Endothelial cell of umbilical vein (primary cell): ENCODE measurements at regions not wholly inside any gene's neighbourhood (a gene's known extent, or its start where the extent isn't known, plus 50 kb on each side); places are given as distances from the start of the nearest gene placed in this dataset.

Experiments used
- BruUV-seq: library from RNA; stranded (reverse); fragments of 400-500 nt; replicated peaks from 2 replicates; lab custom pipeline; 2021; lab: Mats Ljungman, UMichigan
- CTCF ChIA-PET: fragments of 300-600, 350-600 bp; sonication (Branson Sonifier 250); formaldehyde crosslinking; loops from one replicate; lab custom pipeline; 2021; ENCODE audit warnings: antibody characterized with exemption, inconsistent platforms; lab: Charles Lee
- POLR2A ChIA-PET: fragments of 300-600, 350-600 bp; sonication (Branson Sonifier 250); formaldehyde crosslinking; loops from one replicate; lab custom pipeline; 2021; ENCODE audit warnings: antibody characterized with exemption, inconsistent platforms; lab: Charles Lee
- DNase-seq: peaks from one replicate; pipeline ENCODE4 v3.0.0-alpha.2; 2011; ENCODE audit warnings: low read depth, low spot score
- FAIRE-seq: peaks from 2 replicates; lab custom pipeline; 2011; peaks lifted over from hg19 to GRCh38; lab: Jason Lieb, UNC
- H2AFZ ChIP-seq: 2 replicates; pipeline ENCODE4 v1.6.0; 2012; ENCODE audit warnings: low read depth, low read length, control low read depth, inconsistent platforms
- H3K27ac ChIP-seq: 2 replicates; pipeline ENCODE4 v1.5.1; 2011; ENCODE audit warnings: low read depth, mild to moderate bottlenecking, control low read depth, low read length, moderate library complexity; ENCODE audit not compliant: insufficient read depth
- H3K27me3 ChIP-seq, 2 experiments: 2 replicates each; pipeline versions ENCODE4 v1.6.0 to v1.6.1; 2011; ENCODE audit warnings: low read length in 2 of 2, mixed read lengths in 1 of 2; ENCODE audit not compliant: control insufficient read depth in 2 of 2, insufficient read depth in 2 of 2
- H3K36me3 ChIP-seq, 2 experiments: 2 replicates in 1 of 2; 3 replicates in 1 of 2; pipeline ENCODE4 v1.5.1; 2011; ENCODE audit warnings: low read length in 2 of 2, mild to moderate bottlenecking in 1 of 2, moderate library complexity in 1 of 2; ENCODE audit not compliant: control insufficient read depth in 2 of 2, insufficient read depth in 2 of 2; ENCODE audit errors: extremely low read depth in 1 of 2
- H3K4me1 ChIP-seq: 3 replicates; pipeline ENCODE4 v1.5.1; 2011; ENCODE audit warnings: mild to moderate bottlenecking, low read length; ENCODE audit not compliant: control insufficient read depth, insufficient read depth; ENCODE audit errors: extremely low read depth
- H3K4me2 ChIP-seq: 2 replicates; pipeline ENCODE4 v1.6.1; 2011; ENCODE audit warnings: low read length, control low read depth, mixed read lengths; ENCODE audit not compliant: insufficient read depth
- H3K4me3 ChIP-seq, 3 experiments: fragments of 200-600 bp in 1 of 3; sonication (generic), shearing (Covaris generic) in 1 of 3; replicated peaks in 1 of 3; 2 replicates each; pipeline ENCODE4 v1.5.1; 2011 to 2016; ENCODE audit warnings: control low read depth in 3 of 3, low read length in 3 of 3, mild to moderate bottlenecking in 2 of 3, inconsistent platforms in 1 of 3, low read depth in 1 of 3, moderate library complexity in 1 of 3; ENCODE audit not compliant: insufficient read depth in 1 of 3
- H3K79me2 ChIP-seq: 2 replicates; pipeline ENCODE4 v1.6.0; 2012; ENCODE audit warnings: low read length, inconsistent platforms; ENCODE audit not compliant: control insufficient read depth, insufficient read depth
- H3K9ac ChIP-seq: replicated peaks from 2 replicates; pipeline ENCODE3; 2011; ENCODE audit warnings: low read length, control low read depth; ENCODE audit not compliant: insufficient read depth; ENCODE audit errors: extremely low read depth
- H3K9me1 ChIP-seq: replicated peaks from 3 replicates; pipeline ENCODE4 v1.6.0; 2011; ENCODE audit warnings: mild to moderate bottlenecking, low read length; ENCODE audit not compliant: control insufficient read depth, insufficient read depth; ENCODE audit errors: extremely low read depth
- H3K9me3 ChIP-seq: replicated peaks from 2 replicates; pipeline ENCODE4 v1.5.1; 2012; ENCODE audit warnings: low read length, inconsistent platforms; ENCODE audit not compliant: control insufficient read depth, insufficient read depth
- H4K20me1 ChIP-seq: replicated peaks from 2 replicates; pipeline ENCODE3; 2011; ENCODE audit warnings: mild to moderate bottlenecking, low read length; ENCODE audit not compliant: control insufficient read depth, insufficient read depth; ENCODE audit errors: extremely low read depth
- EZH2 ChIP-seq: IDR thresholded peaks from 2 replicates; pipeline ENCODE4 v1.6.1; 2012; ENCODE audit warnings: borderline replicate concordance, low read depth, mild to moderate bottlenecking, moderate library complexity, low read length, inconsistent platforms; ENCODE audit not compliant: severe bottlenecking
- FOS ChIP-seq: IDR thresholded peaks from 2 replicates; pipeline ENCODE4 v1.6.1; 2011; ENCODE audit warnings: mild to moderate bottlenecking, low read length, moderate library complexity, borderline replicate concordance; ENCODE audit not compliant: insufficient read depth
- GATA2 ChIP-seq: IDR thresholded peaks from 2 replicates; pipeline ENCODE4 v1.7.0; 2011; ENCODE audit warnings: low read depth, mild to moderate bottlenecking, moderate library complexity, mixed read lengths, low read length; ENCODE audit not compliant: insufficient read length, insufficient read depth
- JUN ChIP-seq: IDR thresholded peaks from 2 replicates; pipeline ENCODE4 v1.6.1; 2011; ENCODE audit warnings: borderline replicate concordance, low read depth; ENCODE audit not compliant: insufficient read length, insufficient read depth
- MYC ChIP-seq: IDR thresholded peaks from one replicate; pipeline ENCODE4 v1.6.1; 2011; ENCODE audit warnings: mild to moderate bottlenecking, low read depth, low read length
- POLR2A ChIP-seq: IDR thresholded peaks from 2 replicates; pipeline ENCODE4 v1.6.1; 2012; ENCODE audit warnings: low read depth, mild to moderate bottlenecking, control low read depth, low read length
- POLR2AphosphoS5 ChIP-seq: IDR thresholded peaks from 2 replicates; pipeline ENCODE4 v1.6.1; 2012; ENCODE audit warnings: low read depth, mild to moderate bottlenecking, control low read depth, low read length, moderate library complexity; ENCODE audit not compliant: insufficient read depth
- dilution Hi-C: fragments of 300-500 bp; cut with MboI; formaldehyde crosslinking; loops from one replicate; pipeline ENCODE4 v1.15.0; 2019; ENCODE audit warnings: low sequenced_read_pairs; ENCODE audit not compliant: extremely low pct_ligation_motif_present
- intact Hi-C: fragments of 100-400 bp; cut with micrococcal nuclease; formaldehyde crosslinking; loops from one replicate; pipeline ENCODE4 v1.10.0; 2022
- TF ChIP-seq, protein P1 (sequence below), 2 donors: IDR thresholded peaks; 1 replicate in 1 of 2; 2 replicates in 1 of 2; pipeline ENCODE4 v1.5.1; 2011; ENCODE audit warnings: low read length in 2 of 2, mild to moderate bottlenecking in 2 of 2, moderate library complexity in 2 of 2, control low read depth in 1 of 2, inconsistent platforms in 1 of 2, low read depth in 1 of 2; ENCODE audit not compliant: insufficient read depth in 1 of 2; ENCODE audit errors: extremely low read depth in 1 of 2
- TF ChIP-seq, protein P2 (sequence below): IDR thresholded peaks from 2 replicates; pipeline ENCODE4 v1.6.1; 2011; ENCODE audit not compliant: insufficient read depth, insufficient read length

DNA sequence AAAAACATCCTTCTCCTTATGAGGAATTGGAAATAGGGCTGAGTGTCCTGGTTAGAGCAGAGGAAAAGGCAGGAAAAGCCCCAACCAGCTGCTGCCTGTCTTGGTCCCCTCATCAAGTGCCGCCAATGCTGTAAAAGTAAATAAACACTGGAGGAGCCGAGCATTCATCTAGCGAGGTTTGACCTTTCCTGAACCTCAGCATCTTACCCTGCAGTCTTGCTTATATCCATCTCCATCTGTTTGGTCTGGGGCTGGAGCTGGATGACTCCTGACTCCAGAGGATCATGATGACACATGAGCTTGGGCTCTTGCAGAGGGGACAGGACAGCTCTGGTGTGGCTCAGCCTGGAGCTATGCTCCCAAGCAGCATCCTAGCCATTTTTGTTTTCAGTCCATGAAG lies 501.1 kb downstream of the TNS3 start:
- no peaks in the 10 kb centered on the region for H4K20me1 ChIP-seq
- intact Hi-C loops: loop anchor here (10.0 kb wide), 1 partner anchor 506 kb away; no protein-coding TSS in a partner anchor
- no peaks in the 10 kb centered on the region for H3K4me1 ChIP-seq
- no peaks in the 10 kb centered on the region for H3K79me2 ChIP-seq
- dilution Hi-C loops: no loop called here
- H3K36me3 ChIP-seq: no peaks in the 10 kb centered on the region
- POLR2A ChIA-PET: no interaction called here
- no peak overlapping the region for H2AFZ ChIP-seq
- no peak overlapping the region for H3K27ac ChIP-seq
- no peaks in the 10 kb centered on the region for H3K9me3 ChIP-seq
- CTCF ChIA-PET: interaction anchor here (1.4 kb wide), 1 partner anchor 201 kb away, joined by 3 read pairs; no protein-coding TSS in a partner anchor
- no peak overlapping the region for H3K4me3 ChIP-seq
- DNase-seq: no peak
- no TSS peak for BruUV-seq
- TF ChIP-seq, protein P1, sequence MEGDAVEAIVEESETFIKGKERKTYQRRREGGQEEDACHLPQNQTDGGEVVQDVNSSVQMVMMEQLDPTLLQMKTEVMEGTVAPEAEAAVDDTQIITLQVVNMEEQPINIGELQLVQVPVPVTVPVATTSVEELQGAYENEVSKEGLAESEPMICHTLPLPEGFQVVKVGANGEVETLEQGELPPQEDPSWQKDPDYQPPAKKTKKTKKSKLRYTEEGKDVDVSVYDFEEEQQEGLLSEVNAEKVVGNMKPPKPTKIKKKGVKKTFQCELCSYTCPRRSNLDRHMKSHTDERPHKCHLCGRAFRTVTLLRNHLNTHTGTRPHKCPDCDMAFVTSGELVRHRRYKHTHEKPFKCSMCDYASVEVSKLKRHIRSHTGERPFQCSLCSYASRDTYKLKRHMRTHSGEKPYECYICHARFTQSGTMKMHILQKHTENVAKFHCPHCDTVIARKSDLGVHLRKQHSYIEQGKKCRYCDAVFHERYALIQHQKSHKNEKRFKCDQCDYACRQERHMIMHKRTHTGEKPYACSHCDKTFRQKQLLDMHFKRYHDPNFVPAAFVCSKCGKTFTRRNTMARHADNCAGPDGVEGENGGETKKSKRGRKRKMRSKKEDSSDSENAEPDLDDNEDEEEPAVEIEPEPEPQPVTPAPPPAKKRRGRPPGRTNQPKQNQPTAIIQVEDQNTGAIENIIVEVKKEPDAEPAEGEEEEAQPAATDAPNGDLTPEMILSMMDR (IDR thresholded peaks at IDR 0.05; ENCODE audit: extremely low read depth in 1 of 2, insufficient read depth in 1 of 2, low read depth in 1 of 2, low read length in 2 of 2): no peak
- TF ChIP-seq, protein P2, sequence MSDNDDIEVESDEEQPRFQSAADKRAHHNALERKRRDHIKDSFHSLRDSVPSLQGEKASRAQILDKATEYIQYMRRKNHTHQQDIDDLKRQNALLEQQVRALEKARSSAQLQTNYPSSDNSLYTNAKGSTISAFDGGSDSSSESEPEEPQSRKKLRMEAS: no peak
- TF ChIP-seq POLR2AphosphoS5: no peak
- no peak for TF ChIP-seq EZH2
- TF ChIP-seq MYC: no peak
- no peak for TF ChIP-seq GATA2
- TF ChIP-seq FOS: no peak
- TF ChIP-seq JUN: no peak
- no peak for TF ChIP-seq POLR2A
- no peaks in the 10 kb centered on the region for H3K27me3 ChIP-seq
- FAIRE-seq: no peak
- H3K4me2 ChIP-seq: no peak overlapping the region
- H3K9me1 ChIP-seq: no peaks in the 10 kb centered on the region
- no peak overlapping the region for H3K9ac ChIP-seq
